GM19099 (cell line): ENCODE measurements at regions not wholly inside any gene's neighbourhood (a gene's known extent, or its start where the extent isn't known, plus 50 kb on each side); places are given as distances from the start of the nearest gene placed in this dataset.

Experiments used
- POLR2A ChIP-seq: IDR thresholded peaks from 3 replicates; pipeline ENCODE4 v1.6.1; 2011; ENCODE audit warnings: low read depth; ENCODE audit not compliant: insufficient read length; ENCODE audit errors: extremely low read depth

DNA sequence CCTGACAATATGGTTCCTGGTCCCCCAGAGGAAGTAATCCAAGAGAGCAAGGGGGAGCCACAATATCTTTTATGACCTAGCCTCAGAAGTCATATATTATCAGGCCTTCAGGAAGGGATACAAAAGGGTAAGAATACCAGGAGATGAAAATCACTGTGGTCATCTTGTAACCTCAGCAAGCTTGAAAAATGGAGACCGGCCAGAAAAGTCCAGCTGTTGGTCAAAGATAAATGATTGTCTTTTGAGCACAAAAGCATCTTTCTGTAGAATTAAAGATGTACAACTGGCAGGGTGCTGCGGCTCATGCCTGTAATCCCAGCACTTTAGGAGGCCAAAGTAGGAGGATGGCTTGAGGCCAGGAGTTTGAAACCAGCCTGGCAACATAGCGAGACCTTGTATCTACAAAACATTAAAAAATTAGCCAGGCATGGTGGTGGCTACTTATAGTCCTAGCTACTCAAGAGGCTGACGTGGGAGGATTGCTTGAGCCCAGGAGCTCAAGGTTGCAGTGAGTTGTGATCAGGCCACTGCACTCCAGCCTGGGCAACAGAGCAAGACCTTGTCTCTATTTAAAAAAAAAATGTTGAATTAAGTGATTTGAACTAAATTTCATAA is 118.0 kb upstream of the MARCKS start:
- no peak for TF ChIP-seq POLR2A

DNA sequence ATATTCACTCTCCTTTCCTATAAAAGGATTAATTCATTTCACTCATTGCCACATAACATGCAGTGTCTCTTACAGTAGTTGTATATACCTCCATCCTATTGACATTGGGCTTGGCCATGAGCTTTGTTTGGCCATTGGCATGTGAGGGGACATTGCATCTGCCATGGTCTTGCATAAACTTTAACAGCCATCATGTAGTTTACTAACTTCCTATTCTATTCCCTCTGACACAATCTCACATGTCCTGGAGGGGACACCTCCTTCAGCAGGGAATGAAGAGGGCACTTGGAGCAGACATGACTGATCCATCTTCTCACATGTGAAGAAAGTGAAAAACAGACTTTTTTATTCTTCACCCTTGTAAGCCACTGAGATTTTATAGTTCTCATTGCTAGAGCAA is 115.5 kb upstream of the MARCKS start:
- TF ChIP-seq POLR2A: no peak

DNA sequence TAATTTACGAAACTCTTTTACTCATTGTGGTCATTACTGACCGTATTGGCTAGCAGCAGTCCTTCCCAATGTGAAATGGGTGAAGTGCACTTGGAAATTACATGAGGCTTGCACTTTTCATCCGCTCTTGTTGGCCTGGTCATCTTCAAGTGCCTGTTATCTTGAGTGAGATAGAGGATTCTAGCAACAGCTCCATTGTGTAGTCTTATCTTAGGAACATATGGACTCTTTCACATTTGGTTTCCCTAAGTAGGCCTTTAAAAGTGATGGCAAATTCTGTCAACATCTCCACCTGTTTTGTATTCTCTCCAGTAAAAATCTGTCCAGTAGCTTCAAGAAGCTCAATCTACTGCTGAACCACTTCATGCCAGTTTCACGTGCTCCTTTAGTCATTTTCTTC is 114.8 kb upstream of the MARCKS start:
- no peak for TF ChIP-seq POLR2A

GRCh38 chr6:113744861-113745260 is 112.3 kb upstream of the MARCKS start:
- TF ChIP-seq POLR2A: no peak

DNA sequence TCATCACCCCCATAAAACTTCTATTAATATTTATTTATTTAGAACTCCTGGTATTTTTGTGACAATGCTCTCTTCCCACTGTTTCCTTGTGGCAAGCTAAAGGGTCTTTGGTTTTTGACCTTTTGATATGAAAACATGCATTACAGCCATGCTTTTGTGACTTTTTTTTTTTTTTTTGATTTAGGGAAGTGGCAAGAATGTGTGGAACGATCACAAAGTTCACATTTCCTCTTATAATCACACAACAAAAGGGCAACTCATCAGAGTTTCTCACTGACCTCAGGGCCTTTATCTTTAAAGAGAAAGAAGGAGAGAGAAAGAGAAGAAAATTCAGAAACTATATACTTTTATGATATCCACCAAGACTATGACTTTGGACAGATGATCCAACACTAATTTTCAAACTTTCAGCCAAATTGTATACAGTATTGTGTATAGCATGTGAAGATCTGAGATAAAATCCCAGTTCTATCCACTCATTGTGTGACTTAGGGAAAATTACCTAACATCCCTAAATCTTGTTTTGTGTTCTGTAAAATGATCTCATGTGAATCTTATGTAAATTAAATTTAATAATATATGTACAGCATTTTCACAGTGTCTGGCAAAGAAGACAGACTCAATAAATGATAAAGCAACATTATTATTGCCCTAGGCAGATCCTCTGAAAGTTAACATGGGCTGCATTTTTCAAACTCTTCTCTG is 106.8 kb upstream of the MARCKS start:
- TF ChIP-seq POLR2A: no peak

GRCh38 chr6:113754291-113754690 is 102.9 kb upstream of the MARCKS start:
- no peak for TF ChIP-seq POLR2A

GRCh38 chr6:113755449-113756289 is 101.5 kb upstream of the MARCKS start:
- no peak for TF ChIP-seq POLR2A

DNA sequence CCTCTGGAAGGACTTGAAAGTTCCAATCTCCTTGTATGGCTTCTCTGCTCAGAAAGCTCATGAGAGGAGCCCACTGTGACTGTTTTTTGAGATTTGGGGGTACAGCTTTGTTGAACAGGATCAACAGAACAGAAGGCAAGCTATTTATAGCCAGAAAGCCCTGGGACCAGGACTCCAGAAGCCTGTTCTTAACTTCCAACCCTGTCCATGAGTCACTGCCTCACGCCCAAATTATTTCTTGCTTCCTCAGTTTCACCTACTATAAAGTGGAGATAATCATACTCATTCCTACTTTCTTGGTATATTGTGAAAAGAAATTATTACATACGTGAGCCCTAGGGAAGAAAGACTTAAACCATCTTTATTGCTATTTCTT is 100.9 kb upstream of the MARCKS start:
- no peak for TF ChIP-seq POLR2A

DNA sequence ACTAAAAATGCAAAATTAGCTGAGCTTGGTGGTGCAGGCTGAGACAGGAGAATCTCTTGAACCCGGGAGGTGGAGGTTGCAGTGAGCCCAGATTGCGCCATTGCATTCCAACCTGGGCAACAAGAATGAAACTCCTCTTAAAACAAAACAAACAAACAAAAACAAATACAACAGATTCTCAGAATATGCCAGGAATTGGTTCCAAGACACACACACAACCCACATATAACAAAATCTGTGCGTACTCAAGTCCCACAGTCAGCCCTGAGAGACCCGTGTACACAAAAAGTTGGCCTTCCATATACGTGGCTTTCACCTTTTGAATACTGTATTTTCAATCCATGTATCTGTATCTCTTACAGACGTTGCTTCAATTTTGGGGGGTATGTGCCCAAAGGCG is 98.9 kb upstream of the MARCKS start:
- TF ChIP-seq POLR2A: no peak

GRCh38 chr6:113758826-113759574 is 98.1 kb upstream of the MARCKS start:
- no peak for TF ChIP-seq POLR2A

DNA sequence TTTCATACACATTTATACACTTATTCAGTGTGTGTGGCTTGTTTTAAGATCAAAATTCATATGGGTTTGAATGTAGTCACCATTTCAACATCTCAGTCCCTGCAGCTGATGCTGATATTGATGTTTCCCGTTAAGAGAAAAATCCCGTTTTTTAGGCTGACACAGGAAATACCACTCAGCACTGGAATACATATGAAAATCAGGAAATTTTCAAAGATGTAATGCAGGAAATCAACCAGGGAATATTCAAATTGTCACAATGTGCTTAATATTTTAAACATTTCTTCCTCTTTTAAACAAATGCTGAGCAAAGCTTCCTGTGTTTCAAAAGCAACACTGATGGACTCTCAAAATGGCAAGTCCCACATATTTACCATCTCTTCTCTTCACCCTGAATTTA is 94.5 kb upstream of the MARCKS start:
- no peak for TF ChIP-seq POLR2A

DNA sequence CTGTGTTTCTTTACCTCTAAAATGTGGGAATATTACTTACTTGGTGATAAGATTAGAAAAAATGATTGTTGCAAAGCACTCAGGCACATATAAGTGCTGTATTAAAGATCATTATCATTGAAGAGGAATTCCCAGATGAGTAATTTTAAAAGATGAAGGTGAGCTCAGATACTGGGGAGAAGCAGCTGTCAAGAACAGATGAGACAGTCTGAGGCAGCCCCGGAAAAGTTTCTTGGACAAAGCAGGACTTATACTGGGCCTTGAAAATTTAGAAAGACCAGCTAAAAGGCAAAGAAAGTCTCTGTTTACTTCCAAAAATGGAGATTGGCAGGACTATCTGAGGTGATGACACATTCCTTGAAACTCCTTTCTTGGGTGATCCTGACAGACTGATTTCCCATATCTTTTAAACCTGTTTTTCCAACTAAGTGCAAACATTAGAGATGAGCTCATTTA is 93.8 kb upstream of the MARCKS start:
- TF ChIP-seq POLR2A: no peak

GRCh38 chr6:113763876-113764275 is 93.3 kb upstream of the MARCKS start:
- no peak for TF ChIP-seq POLR2A

DNA sequence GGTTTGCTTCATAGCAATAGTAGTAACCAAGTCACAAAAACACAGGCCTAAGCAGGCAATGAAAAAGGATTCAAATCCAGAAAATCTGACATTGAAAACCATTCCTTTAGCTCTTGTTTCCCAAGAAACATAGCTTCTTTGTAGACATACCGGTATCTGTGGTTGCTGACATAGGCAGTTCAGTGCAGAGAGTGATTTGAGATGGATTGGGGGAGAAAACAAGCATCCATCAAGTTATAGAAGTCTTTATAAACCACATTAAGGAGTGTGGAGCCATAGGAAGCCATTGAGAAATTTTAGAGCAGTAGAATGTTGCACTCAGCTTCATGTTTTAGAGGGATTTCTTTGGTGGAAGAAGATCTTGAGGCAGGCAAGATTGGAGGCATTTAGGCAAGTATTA is 91.2 kb upstream of the MARCKS start:
- no peak for TF ChIP-seq POLR2A

- no peak for TF ChIP-seq POLR2A
Measured at GRCh38 chr6:113767985-113768384, 89.2 kb upstream of the MARCKS start.
